ENCODE measurements at regions not wholly inside any gene's neighbourhood (a gene's known extent, or its start where the extent isn't known, plus 50 kb on each side); places are given as distances from the start of the nearest gene placed in this dataset.
"Not testable (repeated sequence)": the region's sequence is repeated elsewhere in the genome, so short reads cannot be mapped to it uniquely, and the experiment has no call there.

- intact Hi-C loops (cut with micrococcal nuclease) = no loop called here
- DNase-seq = no peak
- no peak for ATAC-seq
Observed at GRCh38 chr13:90834700-90835099, 512.8 kb upstream of the MIR17HG start.

DNA sequence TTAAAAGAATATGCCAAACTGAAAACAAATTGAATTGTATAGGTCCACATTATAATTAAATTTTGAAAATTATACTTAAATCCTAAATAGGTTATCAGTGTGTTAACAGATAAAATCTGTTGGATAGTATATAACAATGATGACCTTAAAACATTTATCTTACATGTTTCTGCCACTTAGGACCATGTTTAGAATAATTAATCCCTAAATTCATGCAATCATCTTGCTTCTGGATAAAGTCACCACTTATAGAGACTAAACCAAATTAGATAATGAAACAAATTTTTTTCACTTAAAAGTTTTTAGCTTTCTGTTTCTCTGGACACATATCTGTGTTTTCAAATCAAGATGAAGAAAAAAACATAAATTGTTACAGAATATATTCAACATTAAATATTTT, 511.7 kb upstream of the MIR17HG start:
- ATAC-seq = no peak
- intact Hi-C loops (cut with micrococcal nuclease) = no loop called here

DNA sequence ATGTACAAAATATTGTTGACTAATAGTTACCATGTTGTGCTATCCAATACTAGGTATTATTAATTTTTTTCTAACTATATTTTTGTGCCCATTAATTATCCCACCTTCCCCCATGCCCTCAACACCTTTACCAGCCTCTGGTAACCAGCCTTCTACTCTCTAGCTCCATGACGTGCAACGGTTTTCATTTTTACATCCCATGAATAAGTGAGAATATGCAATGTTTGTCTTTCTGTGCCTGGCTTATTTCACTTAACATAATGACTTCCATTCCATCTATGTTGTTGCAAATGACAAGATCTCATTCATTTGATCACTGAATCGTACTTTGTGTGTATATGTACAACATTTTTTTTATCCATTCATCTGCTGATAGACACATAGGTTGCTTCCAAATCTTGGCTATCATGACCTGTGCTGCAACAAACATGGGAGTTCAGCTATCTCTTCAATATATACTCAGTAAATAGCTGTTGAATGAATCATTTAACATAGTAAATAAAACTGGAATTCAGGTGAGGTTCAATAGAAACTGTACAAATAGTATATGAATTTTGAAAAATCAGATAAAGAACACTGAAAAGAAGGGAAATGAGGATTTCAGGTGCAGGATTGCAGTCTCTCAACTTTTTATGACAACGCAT, 509.0 kb upstream of the MIR17HG start:
- DNase-seq (no peak), ATAC-seq (no peak)
- intact Hi-C loops (cut with micrococcal nuclease) = no loop called here

More for the DNA sequence above, 511.7 kb upstream of the MIR17HG start:
- no peak for DNase-seq

DNA sequence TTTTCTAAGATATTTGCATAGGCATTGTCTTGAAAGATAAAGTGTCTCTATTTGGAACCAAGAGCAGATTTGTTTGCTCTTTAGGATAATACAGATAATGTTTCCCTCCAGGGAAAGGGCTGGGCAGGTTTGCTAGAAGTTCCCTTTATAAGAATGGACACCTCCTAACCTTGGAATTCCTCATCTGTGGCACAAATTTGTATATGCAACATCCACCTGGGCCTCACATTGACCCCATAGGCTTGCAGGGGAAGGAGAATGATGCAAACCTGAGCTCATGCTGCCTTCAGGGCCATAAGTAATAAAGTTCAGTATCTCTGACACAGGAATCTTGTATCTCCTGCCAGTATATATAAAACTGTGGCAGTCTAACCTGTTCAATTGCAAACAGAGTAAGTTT, 508.4 kb upstream of the MIR17HG start:
- no peak for ATAC-seq
- intact Hi-C loops (cut with micrococcal nuclease) = no loop called here
- no peak for DNase-seq

DNA sequence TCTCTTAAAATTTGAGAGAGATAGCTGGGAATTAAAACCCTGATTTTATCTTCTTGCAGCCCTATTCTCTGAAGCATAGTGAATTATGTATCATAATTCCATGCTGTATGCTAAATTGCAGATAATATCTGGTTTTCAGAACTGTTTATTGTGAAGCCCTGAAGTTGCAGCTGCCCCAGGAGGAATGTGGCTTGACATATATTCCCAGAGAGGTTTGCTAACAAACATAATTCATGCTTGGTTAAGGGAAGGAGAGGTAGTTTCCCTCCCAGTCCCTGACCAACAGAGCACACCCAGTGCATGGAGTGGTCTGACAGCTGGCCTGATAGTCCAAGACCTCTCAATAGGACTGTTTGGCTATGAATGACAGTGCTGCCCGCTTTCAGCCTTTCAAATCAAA, 500.6 kb upstream of the MIR17HG start:
- DNase-seq (no peak), ATAC-seq (no peak)
- intact Hi-C loops (cut with micrococcal nuclease) = no loop called here

- intact Hi-C loops (cut with micrococcal nuclease); DNase-seq; ATAC-seq: not testable (repeated sequence)
Observed at GRCh38 chr13:90853666-90854065, 493.8 kb upstream of the MIR17HG start.

DNA sequence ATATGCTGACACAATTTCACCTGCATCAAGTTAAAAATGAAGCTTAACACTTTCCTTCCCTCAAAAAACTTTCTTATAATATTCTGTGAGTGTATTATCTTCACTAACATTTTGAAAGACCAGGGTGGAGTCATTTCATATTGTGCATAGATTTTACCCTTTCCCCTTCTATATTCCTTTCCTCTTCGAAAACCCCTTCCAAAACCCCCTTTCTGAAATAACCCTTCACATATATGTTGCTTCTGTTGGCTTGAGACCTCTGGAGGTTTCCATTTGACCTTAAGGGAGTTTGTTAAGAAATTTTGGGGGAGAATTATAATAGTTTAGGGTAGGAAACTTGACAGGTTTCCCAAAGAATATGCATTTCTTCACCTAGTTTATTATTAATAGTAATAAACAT, 489.6 kb upstream of the MIR17HG start:
- ATAC-seq = no peak
- intact Hi-C loops (cut with micrococcal nuclease) = no loop called here
- no peak for DNase-seq

GRCh38 chr13:90866006-90866405, 481.5 kb upstream of the MIR17HG start:
- intact Hi-C loops (cut with micrococcal nuclease) = no loop called here
- ATAC-seq = no peak

GRCh38 chr13:90867336-90867683, 480.2 kb upstream of the MIR17HG start:
- DNase-seq (peak; percentile 66), ATAC-seq (peak; percentile 79)
- intact Hi-C loops (cut with micrococcal nuclease) = no loop called here

More at GRCh38 chr13:90866006-90866405, 481.5 kb upstream of the MIR17HG start:
- DNase-seq = no peak

GRCh38 chr13:90868321-90868920, 479.1 kb upstream of the MIR17HG start:
- intact Hi-C loops (cut with micrococcal nuclease) = no loop called here
- ATAC-seq (no peak), DNase-seq (no peak)

DNA sequence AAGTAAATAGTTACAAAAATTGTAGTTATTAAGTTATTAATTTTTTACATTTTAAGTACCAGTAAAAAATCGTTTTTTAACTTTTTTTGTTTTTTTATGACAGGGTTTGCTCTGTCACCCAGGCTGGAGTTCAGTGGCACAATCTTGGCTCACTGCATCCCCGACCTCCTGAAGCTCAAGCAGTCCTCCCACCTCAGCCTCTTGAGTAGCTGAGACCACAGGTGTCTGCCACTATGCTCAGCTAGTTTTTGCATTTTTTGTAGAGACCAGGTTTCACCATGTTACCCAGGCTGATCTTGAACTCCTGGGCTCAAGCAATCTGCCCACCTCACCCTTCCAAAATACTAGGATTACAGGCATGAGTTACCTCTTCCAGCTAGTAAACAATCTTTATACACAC, 477.9 kb upstream of the MIR17HG start:
- intact Hi-C loops (cut with micrococcal nuclease) = no loop called here
- no peak for DNase-seq
- ATAC-seq = no peak

GRCh38 chr13:90872491-90873025, 474.9 kb upstream of the MIR17HG start:
- no peak for ATAC-seq

DNA sequence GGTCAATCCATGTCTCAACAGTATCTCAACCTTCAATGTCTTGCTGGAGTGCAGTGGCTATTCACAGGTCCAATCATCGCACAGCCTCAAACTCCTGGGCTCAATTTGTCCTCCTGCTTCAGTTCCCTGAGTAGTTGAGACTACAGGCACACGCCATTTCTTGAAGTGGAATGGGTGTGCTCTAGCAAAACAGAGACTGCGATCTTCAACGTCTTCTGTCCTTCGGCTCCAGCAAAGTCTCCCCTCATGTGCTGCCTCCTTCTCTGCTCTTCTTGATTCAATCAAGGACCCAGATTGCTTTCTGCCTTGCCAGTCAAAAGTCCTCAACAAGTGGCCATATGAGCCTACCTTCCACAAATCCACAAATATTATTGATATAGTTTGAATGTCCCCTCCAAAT, 466.7 kb upstream of the MIR17HG start:
- no peak for ATAC-seq
- no peak for DNase-seq
- intact Hi-C loops (cut with micrococcal nuclease) = no loop called here

More at GRCh38 chr13:90872491-90873025, 474.9 kb upstream of the MIR17HG start:
- no peak for DNase-seq
- intact Hi-C loops (cut with micrococcal nuclease) = no loop called here

- intact Hi-C loops (cut with micrococcal nuclease) = no loop called here
- ATAC-seq (no peak), DNase-seq (no peak)
Observed at GRCh38 chr13:90882551-90882950, 464.9 kb upstream of the MIR17HG start.

GRCh38 chr13:90883592-90883991, 463.9 kb upstream of the MIR17HG start:
- ATAC-seq (no peak), DNase-seq (no peak)
- intact Hi-C loops (cut with micrococcal nuclease) = no loop called here

- DNase-seq = no peak
- no peak for ATAC-seq
- intact Hi-C loops (cut with micrococcal nuclease) = no loop called here
Observed at GRCh38 chr13:90884066-90884465, 463.4 kb upstream of the MIR17HG start.

GRCh38 chr13:90889906-90890834, 457.3 kb upstream of the MIR17HG start:
- intact Hi-C loops (cut with micrococcal nuclease) = no loop called here
- ATAC-seq (no peak), DNase-seq (no peak)

DNA sequence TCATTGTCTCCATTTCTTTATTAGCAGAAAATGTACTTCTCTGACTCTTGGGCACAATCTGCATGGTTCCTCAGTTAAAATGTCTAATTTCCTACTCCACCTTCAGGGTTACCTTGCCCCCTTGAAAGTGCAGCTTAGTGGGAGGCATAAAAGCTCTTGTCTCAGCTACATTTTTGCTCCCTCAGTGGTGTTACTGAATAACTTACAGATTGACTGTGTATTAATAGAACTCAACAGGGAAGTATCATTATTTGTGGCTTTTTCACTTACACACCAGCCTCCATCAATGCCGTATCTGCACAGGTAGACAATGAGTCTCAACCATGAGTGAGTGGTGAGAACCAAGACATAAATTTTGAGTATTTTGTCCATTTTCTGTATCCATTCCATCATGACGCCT, 456.2 kb upstream of the MIR17HG start:
- DNase-seq = no peak
- ATAC-seq = no peak
- intact Hi-C loops (cut with micrococcal nuclease) = no loop called here

- DNase-seq; ATAC-seq; intact Hi-C loops (cut with micrococcal nuclease): not testable (repeated sequence)
Observed at GRCh38 chr13:90893199-90893598, 454.3 kb upstream of the MIR17HG start.

DNA sequence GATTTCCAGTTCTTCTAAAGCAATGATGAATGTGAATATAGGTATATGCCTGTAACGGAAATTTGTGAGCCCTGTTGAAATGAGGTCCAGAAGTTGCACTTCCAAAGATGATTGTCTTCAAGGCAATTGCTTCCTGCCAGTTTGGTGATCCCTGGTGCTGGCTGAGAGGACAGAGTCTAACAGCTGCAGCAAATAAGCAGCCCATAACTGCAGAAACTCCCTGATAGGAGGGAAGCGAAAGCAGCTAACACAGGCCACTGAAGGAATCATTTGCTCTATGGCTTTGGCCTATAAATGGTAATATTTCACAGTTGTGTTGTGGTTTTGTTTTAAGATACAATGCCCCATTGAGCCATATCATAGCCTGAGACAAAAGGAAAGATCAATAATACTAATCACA, 451.5 kb upstream of the MIR17HG start:
- intact Hi-C loops (cut with micrococcal nuclease) = no loop called here
- DNase-seq (no peak), ATAC-seq (no peak)
